Chondrocyte (in vitro differentiated cells): ENCODE measurements at regions not wholly inside any gene's neighbourhood (a gene's known extent, or its start where the extent isn't known, plus 50 kb on each side); places are given as distances from the start of the nearest gene placed in this dataset.
A peak's percentile ranks its signal among the peaks of the same experiment; 100 is the strongest.

Experiments used
- DNase-seq: peaks from one replicate; pipeline ENCODE4 v3.0.0; 2021; ENCODE audit warnings: mixed read lengths, low spot score
- H3K27ac Mint-ChIP-seq: one replicate; pipeline ENCODE4 v1.8.0; 2021; ENCODE audit warnings: mild to moderate bottlenecking, moderate library complexity, mixed read lengths; ENCODE audit not compliant: unreplicated experiment
- H3K27me3 Mint-ChIP-seq: 2 replicates; pipeline ENCODE4 v1.8.0; 2021; ENCODE audit warnings: low read depth, mixed read lengths
- H3K36me3 Mint-ChIP-seq: 2 replicates; pipeline ENCODE4 v1.8.0; 2021; ENCODE audit warnings: low read depth, mixed read lengths
- H3K4me1 Mint-ChIP-seq: 2 replicates; pipeline ENCODE4 v1.8.0; 2021; ENCODE audit warnings: low read depth, mild to moderate bottlenecking, mixed read lengths
- H3K4me3 Mint-ChIP-seq: one replicate; pipeline ENCODE4 v1.8.0; 2021; ENCODE audit warnings: mild to moderate bottlenecking, moderate library complexity, mixed read lengths; ENCODE audit not compliant: unreplicated experiment
- H3K9me3 Mint-ChIP-seq: 2 replicates; pipeline ENCODE4 v1.8.0; 2021; ENCODE audit warnings: low read depth, mixed read lengths
- TF ChIP-seq, protein P1 (sequence below): fragments of 200-600 bp; sonication (generic); IDR thresholded peaks from 2 replicates; pipeline ENCODE4 v1.5.0; 2021; ENCODE audit warnings: antibody characterized with exemption, mild to moderate bottlenecking, moderate library complexity

DNA sequence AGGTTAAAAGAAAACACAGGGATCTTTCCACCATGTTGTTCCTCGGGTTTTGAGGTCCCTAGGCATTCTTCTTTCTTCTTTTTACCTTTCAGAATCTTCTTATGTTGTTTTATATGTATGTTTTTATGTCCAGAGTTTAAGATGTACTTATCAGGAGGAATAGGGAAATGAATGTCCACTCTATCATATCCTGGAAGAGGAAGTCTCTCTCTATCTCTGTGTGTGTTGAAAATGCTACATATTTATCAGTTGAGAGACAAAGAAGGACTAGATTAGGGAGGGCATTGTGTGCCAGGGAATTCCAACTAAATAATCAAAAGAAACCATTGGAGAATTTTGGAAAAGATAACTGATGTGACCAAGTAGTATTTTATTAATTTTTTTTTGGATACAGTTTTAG, 200.5 kb upstream of the POT1 start:
- DNase-seq: no peak
- TF ChIP-seq, protein P1, sequence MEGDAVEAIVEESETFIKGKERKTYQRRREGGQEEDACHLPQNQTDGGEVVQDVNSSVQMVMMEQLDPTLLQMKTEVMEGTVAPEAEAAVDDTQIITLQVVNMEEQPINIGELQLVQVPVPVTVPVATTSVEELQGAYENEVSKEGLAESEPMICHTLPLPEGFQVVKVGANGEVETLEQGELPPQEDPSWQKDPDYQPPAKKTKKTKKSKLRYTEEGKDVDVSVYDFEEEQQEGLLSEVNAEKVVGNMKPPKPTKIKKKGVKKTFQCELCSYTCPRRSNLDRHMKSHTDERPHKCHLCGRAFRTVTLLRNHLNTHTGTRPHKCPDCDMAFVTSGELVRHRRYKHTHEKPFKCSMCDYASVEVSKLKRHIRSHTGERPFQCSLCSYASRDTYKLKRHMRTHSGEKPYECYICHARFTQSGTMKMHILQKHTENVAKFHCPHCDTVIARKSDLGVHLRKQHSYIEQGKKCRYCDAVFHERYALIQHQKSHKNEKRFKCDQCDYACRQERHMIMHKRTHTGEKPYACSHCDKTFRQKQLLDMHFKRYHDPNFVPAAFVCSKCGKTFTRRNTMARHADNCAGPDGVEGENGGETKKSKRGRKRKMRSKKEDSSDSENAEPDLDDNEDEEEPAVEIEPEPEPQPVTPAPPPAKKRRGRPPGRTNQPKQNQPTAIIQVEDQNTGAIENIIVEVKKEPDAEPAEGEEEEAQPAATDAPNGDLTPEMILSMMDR: no peak
- Mint-ChIP-seq H3K36me3 (peaks cover 2% of the 10 kb centered on the region), H3K9me3 (no peaks in the 10 kb centered on the region), H3K27ac (no peak overlapping the region), H3K4me3 (no peak overlapping the region), H3K4me1 (peaks cover 8% of the 10 kb centered on the region), H3K27me3 (no peaks in the 10 kb centered on the region)

DNA sequence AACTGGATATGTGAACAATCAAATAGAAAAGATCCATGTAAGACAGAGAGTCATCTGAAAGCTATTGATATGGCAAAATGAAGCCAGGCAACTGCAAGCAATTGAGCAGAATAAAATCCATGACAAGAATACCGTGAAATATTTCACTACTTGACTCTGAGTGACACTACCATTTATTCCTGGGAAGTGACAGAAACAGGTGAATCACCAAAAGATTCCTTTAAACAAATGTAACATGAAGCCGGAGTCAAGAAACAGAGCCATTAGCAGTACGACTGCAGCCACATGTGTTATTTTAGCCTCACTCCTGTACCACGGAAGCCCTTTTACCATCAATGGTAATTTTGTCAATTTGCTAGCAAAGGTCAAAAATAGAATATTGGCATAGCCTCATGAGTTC, 197.7 kb upstream of the POT1 start:
- Mint-ChIP-seq H3K27ac (no peak overlapping the region), H3K9me3 (peaks cover 13% of the 10 kb centered on the region), H3K4me3 (no peak overlapping the region), H3K4me1 (peaks cover 8% of the 10 kb centered on the region), H3K27me3 (no peaks in the 10 kb centered on the region), H3K36me3 (peaks cover 2% of the 10 kb centered on the region)
- TF ChIP-seq, protein P1: no peak
- DNase-seq: no peak

DNA sequence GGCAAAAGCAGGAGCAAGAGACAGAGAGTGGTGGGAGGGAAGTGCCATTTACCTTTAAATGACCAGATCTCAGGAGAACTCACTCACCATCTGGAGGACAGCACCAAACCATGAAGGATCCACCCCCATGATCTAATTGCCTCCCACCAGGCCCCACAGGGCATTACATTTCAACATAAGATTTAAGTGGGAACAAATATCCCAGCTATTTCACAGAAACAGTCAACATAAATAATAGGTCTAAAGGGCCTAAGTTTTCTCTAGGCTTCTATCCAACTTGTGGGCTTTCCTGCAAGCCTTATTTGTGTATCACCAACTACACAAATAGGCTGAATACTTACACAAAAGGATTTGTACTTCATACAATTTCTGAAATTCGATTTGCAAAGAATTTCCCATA, 196.8 kb upstream of the POT1 start:
- H3K4me1 Mint-ChIP-seq: peaks cover 8% of the 10 kb centered on the region
- H3K27me3 Mint-ChIP-seq: no peaks in the 10 kb centered on the region
- TF ChIP-seq, protein P1: no peak
- peaks cover 13% of the 10 kb centered on the region for H3K9me3 Mint-ChIP-seq
- H3K27ac Mint-ChIP-seq: no peak overlapping the region
- no peak for DNase-seq
- no peaks in the 10 kb centered on the region for H3K36me3 Mint-ChIP-seq
- no peak overlapping the region for H3K4me3 Mint-ChIP-seq

DNA sequence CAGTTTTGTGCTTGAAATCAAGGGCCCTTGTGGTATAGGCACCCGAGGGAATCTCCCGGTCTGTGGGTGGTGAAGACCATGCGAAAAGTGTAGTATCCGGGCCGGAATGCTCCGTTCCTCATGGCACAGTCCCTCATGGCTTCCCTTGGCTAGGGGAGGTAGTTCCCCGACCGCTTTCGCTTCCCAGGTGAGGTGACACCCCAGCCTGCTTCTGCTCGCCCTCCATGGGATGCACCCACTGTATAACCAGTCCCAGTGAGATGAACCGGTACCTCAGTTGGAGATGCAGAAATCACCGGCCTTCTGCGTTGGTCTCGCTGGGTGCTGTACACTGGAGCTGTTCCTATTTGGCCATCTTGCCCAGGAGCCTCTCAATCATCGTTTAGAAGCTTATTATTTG, 195.7 kb upstream of the POT1 start:
- Mint-ChIP-seq H3K4me3 (no peak overlapping the region), H3K9me3 (peaks cover 13% of the 10 kb centered on the region), H3K27me3 (no peaks in the 10 kb centered on the region), H3K4me1 (peaks cover 8% of the 10 kb centered on the region), H3K36me3 (no peaks in the 10 kb centered on the region), H3K27ac (no peak overlapping the region)
- TF ChIP-seq, protein P1: no peak
- peak; percentile 77 for DNase-seq

DNA sequence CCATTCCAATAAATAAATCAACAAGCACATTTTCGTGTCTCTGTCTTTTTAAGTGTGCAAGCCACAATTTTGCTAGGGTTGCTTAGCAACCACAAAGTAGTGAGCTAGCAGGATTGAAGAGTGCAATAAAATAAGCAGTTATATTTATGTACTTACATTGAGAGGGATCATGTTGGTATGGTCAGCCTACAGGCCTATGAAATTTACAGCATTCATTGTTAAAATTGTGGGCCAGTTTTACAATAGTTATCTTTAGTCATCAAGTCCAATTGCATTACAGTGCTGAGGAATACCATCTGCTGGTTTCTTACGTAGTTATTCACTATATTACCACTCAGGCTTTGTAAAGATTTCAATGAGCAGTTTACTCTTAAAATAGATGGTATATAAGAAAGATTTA, 192.5 kb upstream of the POT1 start:
- no peak overlapping the region for H3K27ac Mint-ChIP-seq
- H3K36me3 Mint-ChIP-seq: no peaks in the 10 kb centered on the region
- DNase-seq: no peak
- no peaks in the 10 kb centered on the region for H3K27me3 Mint-ChIP-seq
- TF ChIP-seq, protein P1: no peak
- H3K4me1 Mint-ChIP-seq: peaks cover 8% of the 10 kb centered on the region
- H3K4me3 Mint-ChIP-seq: no peak overlapping the region
- H3K9me3 Mint-ChIP-seq: peaks cover 13% of the 10 kb centered on the region
